ENCODE measurements at regions not wholly inside any gene's neighbourhood (a gene's known extent, or its start where the extent isn't known, plus 50 kb on each side); places are given as distances from the start of the nearest gene placed in this dataset.

GRCh38 chrX:80312448-80312847 lies 107.8 kb upstream of the TENT5D start:
- CTCF ChIA-PET, result no interaction called here
- no peak overlapping the region for H3K4me3 Mint-ChIP-seq (ENCODE audit: unreplicated experiment)
- no TSS peak for BruUV-seq (replicated peaks)
- no peaks in the 10 kb centered on the region for H3K4me1 Mint-ChIP-seq (ENCODE audit: insufficient read depth, unreplicated experiment)
- intact Hi-C loops (cut with micrococcal nuclease), result no loop called here
- H3K27me3 Mint-ChIP-seq (ENCODE audit: insufficient read depth, unreplicated experiment), result no peaks in the 10 kb centered on the region
- H3K9me3 Mint-ChIP-seq (ENCODE audit: unreplicated experiment), result peaks cover 13% of the 10 kb centered on the region
- H3K36me3 Mint-ChIP-seq (ENCODE audit: insufficient read depth, unreplicated experiment), result peaks cover 6% of the 10 kb centered on the region
- no peak for TF ChIP-seq CTCF (IDR thresholded peaks at IDR 0.05; ENCODE audit: unreplicated experiment)
- POLR2A ChIA-PET, result no interaction called here
- no peak for DNase-seq (ENCODE audit: unreplicated experiment)
- H3K27ac Mint-ChIP-seq (ENCODE audit: low read depth, unreplicated experiment), result no peak overlapping the region

GRCh38 chrX:80316526-80316925 lies 103.7 kb upstream of the TENT5D start:
- BruUV-seq (replicated peaks), result no TSS peak
- Mint-ChIP-seq H3K27ac (ENCODE audit: low read depth, unreplicated experiment) (no peak overlapping the region), H3K4me3 (ENCODE audit: unreplicated experiment) (no peak overlapping the region), H3K4me1 (ENCODE audit: insufficient read depth, unreplicated experiment) (no peaks in the 10 kb centered on the region), H3K27me3 (ENCODE audit: insufficient read depth, unreplicated experiment) (no peaks in the 10 kb centered on the region), H3K9me3 (ENCODE audit: unreplicated experiment) (peaks cover 13% of the 10 kb centered on the region), H3K36me3 (ENCODE audit: insufficient read depth, unreplicated experiment) (no peaks in the 10 kb centered on the region)
- no peak for DNase-seq (ENCODE audit: unreplicated experiment)
- ChIA-PET POLR2A (no interaction called here), CTCF (no interaction called here)
- TF ChIP-seq CTCF (IDR thresholded peaks at IDR 0.05; ENCODE audit: unreplicated experiment), result no peak
- intact Hi-C loops (cut with micrococcal nuclease), result no loop called here

- no peak for TF ChIP-seq CTCF (IDR thresholded peaks at IDR 0.05; ENCODE audit: unreplicated experiment)
- Mint-ChIP-seq H3K27me3 (ENCODE audit: insufficient read depth, unreplicated experiment) (no peaks in the 10 kb centered on the region), H3K4me3 (ENCODE audit: unreplicated experiment) (no peak overlapping the region), H3K36me3 (ENCODE audit: insufficient read depth, unreplicated experiment) (no peaks in the 10 kb centered on the region), H3K27ac (ENCODE audit: low read depth, unreplicated experiment) (no peak overlapping the region), H3K9me3 (ENCODE audit: unreplicated experiment) (peaks cover 13% of the 10 kb centered on the region), H3K4me1 (ENCODE audit: insufficient read depth, unreplicated experiment) (no peaks in the 10 kb centered on the region)
- DNase-seq (ENCODE audit: unreplicated experiment), result no peak
- CTCF ChIA-PET, result interaction anchor here (0.8 kb wide), 1 partner anchor 16 kb away, joined by 3 read pairs; no protein-coding TSS in a partner anchor
- no TSS peak for BruUV-seq (replicated peaks)
- POLR2A ChIA-PET, result no interaction called here
- intact Hi-C loops (cut with micrococcal nuclease), result no loop called here
Measured at GRCh38 chrX:80317646-80318045, 102.6 kb upstream of the TENT5D start.

- H3K27ac Mint-ChIP-seq (ENCODE audit: low read depth, unreplicated experiment), result no peak overlapping the region
- no TSS peak for BruUV-seq (replicated peaks)
- no peaks in the 10 kb centered on the region for H3K27me3 Mint-ChIP-seq (ENCODE audit: insufficient read depth, unreplicated experiment)
- no peaks in the 10 kb centered on the region for H3K9me3 Mint-ChIP-seq (ENCODE audit: unreplicated experiment)
- DNase-seq (ENCODE audit: unreplicated experiment), result no peak
- no peaks in the 10 kb centered on the region for H3K36me3 Mint-ChIP-seq (ENCODE audit: insufficient read depth, unreplicated experiment)
- H3K4me1 Mint-ChIP-seq (ENCODE audit: insufficient read depth, unreplicated experiment), result no peaks in the 10 kb centered on the region
- CTCF ChIA-PET, result no interaction called here
- H3K4me3 Mint-ChIP-seq (ENCODE audit: unreplicated experiment), result no peak overlapping the region
- intact Hi-C loops (cut with micrococcal nuclease), result no loop called here
- POLR2A ChIA-PET, result no interaction called here
- no peak for TF ChIP-seq CTCF (IDR thresholded peaks at IDR 0.05; ENCODE audit: unreplicated experiment)
Measured at GRCh38 chrX:80331285-80331684, 89.0 kb upstream of the TENT5D start.

All from MCF 10A (cell line).